HuH-7.5 (cell line): ENCODE measurements at regions not wholly inside any gene's neighbourhood (a gene's known extent, or its start where the extent isn't known, plus 50 kb on each side); places are given as distances from the start of the nearest gene placed in this dataset.
"Not testable (repeated sequence)": the region's sequence is repeated elsewhere in the genome, so short reads cannot be mapped to it uniquely, and the experiment has no call there.

Source experiments
- DNase-seq: peaks from one replicate; pipeline ENCODE4 v3.0.0; 2011; ENCODE audit warnings: low spot score

- no peak for DNase-seq
Measured at GRCh38 chr6:11326116-11326515, 93.6 kb upstream of the NEDD9 start.

GRCh38 chr6:11324453-11325015 lies 92.1 kb upstream of the NEDD9 start:
- no peak for DNase-seq

- no peak for DNase-seq
Measured at GRCh38 chr6:11323666-11324452, 91.4 kb upstream of the NEDD9 start.

GRCh38 chr6:11322252-11322885 lies 89.9 kb upstream of the NEDD9 start:
- DNase-seq = no peak

GRCh38 chr6:11320914-11321597 lies 88.6 kb upstream of the NEDD9 start:
- no peak for DNase-seq

- no peak for DNase-seq
Measured at GRCh38 chr6:11318835-11319813, 86.7 kb upstream of the NEDD9 start.

GRCh38 chr6:11317885-11318771 lies 85.7 kb upstream of the NEDD9 start:
- DNase-seq = no peak

GRCh38 chr6:11315743-11316437 lies 83.4 kb upstream of the NEDD9 start:
- DNase-seq = no peak

GRCh38 chr6:11313207-11313606 lies 80.7 kb upstream of the NEDD9 start:
- DNase-seq = no peak

- DNase-seq = no peak
Measured at GRCh38 chr6:11311970-11312369, 79.5 kb upstream of the NEDD9 start.

- no peak for DNase-seq
Measured at GRCh38 chr6:11309947-11310665, 77.6 kb upstream of the NEDD9 start.

- no peak for DNase-seq
Measured at GRCh38 chr6:11307226-11307625, 74.8 kb upstream of the NEDD9 start.

- DNase-seq = no peak
Measured at GRCh38 chr6:11304946-11305345, 72.5 kb upstream of the NEDD9 start.

- DNase-seq = not testable (repeated sequence)
Measured at GRCh38 chr6:11299876-11300428, 67.5 kb upstream of the NEDD9 start.

GRCh38 chr6:11299421-11299784 lies 66.9 kb upstream of the NEDD9 start:
- DNase-seq = not testable (repeated sequence)

- no peak for DNase-seq
Measured at GRCh38 chr6:11298651-11299420, 66.4 kb upstream of the NEDD9 start.

- no peak for DNase-seq
Measured at GRCh38 chr6:11297376-11297729, 64.9 kb upstream of the NEDD9 start.
